ENCODE measurements at regions not wholly inside any gene's neighbourhood (a gene's known extent, or its start where the extent isn't known, plus 50 kb on each side); places are given as distances from the start of the nearest gene placed in this dataset.

- H3K9me3 ChIP-seq: no peaks in the 10 kb centered on the region
- TF ChIP-seq POLR2A (IDR thresholded peaks at IDR 0.05) (no peak), CTCF (IDR thresholded peaks at IDR 0.05) (no peak)
- no peaks in the 10 kb centered on the region for H3K4me1 ChIP-seq
- DNase-seq (no peak), ATAC-seq (no peak)
- H3K27me3 ChIP-seq: no peaks in the 10 kb centered on the region
- H3K4me3 ChIP-seq: no peak overlapping the region
- H3K36me3 ChIP-seq: no peaks in the 10 kb centered on the region
- H3K27ac ChIP-seq: no peak overlapping the region
- intact Hi-C loops (cut with DNase I): no loop called here
- WGBS, 4 donors: 77 to 79% (median 78%) methylated on average over 11 of the region's 11 CpGs
Observed at GRCh38 chr13:107736170-107736569, 479.2 kb downstream of the LIG4 start.

GRCh38 chr13:107734891-107735625, 480.3 kb downstream of the LIG4 start:
- no peak for DNase-seq
- TF ChIP-seq POLR2A (IDR thresholded peaks at IDR 0.05): no peak
- no peak for TF ChIP-seq CTCF (IDR thresholded peaks at IDR 0.05)
- intact Hi-C loops (cut with DNase I): no loop called here
- H3K27ac ChIP-seq: no peak overlapping the region
- WGBS, 4 donors: 60 to 70% (median 65%) methylated on average over 7 of the region's 7 CpGs
- no peaks in the 10 kb centered on the region for H3K4me1 ChIP-seq
- no peak for ATAC-seq
- H3K36me3 ChIP-seq: no peaks in the 10 kb centered on the region
- no peak overlapping the region for H3K4me3 ChIP-seq
- H3K9me3 ChIP-seq: no peaks in the 10 kb centered on the region
- no peaks in the 10 kb centered on the region for H3K27me3 ChIP-seq

- Histone ChIP-seq H3K4me1 (no peaks in the 10 kb centered on the region), H3K4me3 (no peak overlapping the region), H3K36me3 (no peaks in the 10 kb centered on the region), H3K9me3 (peaks cover 0 to under 1% (median 0%) of the 10 kb centered on the region in 12 donors), H3K27ac (no peak overlapping the region), H3K27me3 (no peaks in the 10 kb centered on the region)
- intact Hi-C loops (cut with DNase I): no loop called here
- TF ChIP-seq CTCF (IDR thresholded peaks at IDR 0.05) (no peak), POLR2A (IDR thresholded peaks at IDR 0.05) (no peak)
- no peak for DNase-seq
- ATAC-seq: no peak
Observed at GRCh38 chr13:107733276-107733675, 482.1 kb downstream of the LIG4 start.

GRCh38 chr13:107730813-107731212, 484.5 kb downstream of the LIG4 start:
- intact Hi-C loops (cut with DNase I): no loop called here
- H3K9me3 ChIP-seq: peaks cover 0 to 14% (median 0%) of the 10 kb centered on the region in 12 donors
- no peaks in the 10 kb centered on the region for H3K4me1 ChIP-seq
- H3K36me3 ChIP-seq: no peaks in the 10 kb centered on the region
- no peak overlapping the region for H3K4me3 ChIP-seq
- TF ChIP-seq POLR2A (IDR thresholded peaks at IDR 0.05): no peak
- no peak for TF ChIP-seq CTCF (IDR thresholded peaks at IDR 0.05)
- ATAC-seq (no peak), DNase-seq (no peak)
- WGBS, 4 donors: 71 to 79% (median 76%) methylated on average over 6 of the region's 6 CpGs
- no peaks in the 10 kb centered on the region for H3K27me3 ChIP-seq
- no peak overlapping the region for H3K27ac ChIP-seq
